CD14-positive monocyte (primary cell): ENCODE measurements at regions not wholly inside any gene's neighbourhood (a gene's known extent, or its start where the extent isn't known, plus 50 kb on each side); places are given as distances from the start of the nearest gene placed in this dataset.

Experiments
- DNase-seq, 3 donors: peaks; one replicate each; pipeline ENCODE4 v3.0.0-alpha.2; 2011 to 2022
- H2AFZ ChIP-seq: 2 replicates; pipeline ENCODE4 v1.6.0; 2012; ENCODE audit warnings: mild to moderate bottlenecking, low read depth, low read length, inconsistent platforms; ENCODE audit not compliant: insufficient read depth, poor library complexity, severe bottlenecking
- H3K27ac ChIP-seq, 2 donors: 1 replicate in 1 of 2; 2 replicates in 1 of 2; pipeline ENCODE4 v1.5.1; 2012 to 2013; ENCODE audit warnings: low read length in 2 of 2, control low read depth in 1 of 2, inconsistent platforms in 1 of 2, low read depth in 1 of 2, mild to moderate bottlenecking in 1 of 2
- H3K27me3 ChIP-seq, 2 donors: one replicate each; pipeline versions ENCODE4 v1.6.0 to v1.6.1; 2011 to 2013; ENCODE audit warnings: low read length in 2 of 2; ENCODE audit not compliant: control insufficient read depth in 2 of 2, insufficient read depth in 2 of 2
- H3K36me3 ChIP-seq, 2 donors: replicated peaks in 1 of 2; 1 replicate in 1 of 2; 2 replicates in 1 of 2; pipeline versions ENCODE4 v1.5.1 to v1.6.1; 2012 to 2013; ENCODE audit warnings: low read length in 2 of 2, control low read depth in 1 of 2, inconsistent platforms in 1 of 2, mild to moderate bottlenecking in 1 of 2; ENCODE audit not compliant: insufficient read depth in 2 of 2, control insufficient read depth in 1 of 2
- H3K4me1 ChIP-seq, 2 donors: 1 replicate in 1 of 2; 2 replicates in 1 of 2; pipeline versions ENCODE4 v1.5.1 to v1.6.1; 2012 to 2013; ENCODE audit warnings: low read length in 2 of 2, control low read depth in 1 of 2, inconsistent platforms in 1 of 2, mild to moderate bottlenecking in 1 of 2, moderate library complexity in 1 of 2; ENCODE audit not compliant: insufficient read depth in 2 of 2, control insufficient read depth in 1 of 2
- H3K4me2 ChIP-seq: replicated peaks from 2 replicates; pipeline ENCODE3; 2012; ENCODE audit warnings: low read length, moderate library complexity, mild to moderate bottlenecking; ENCODE audit not compliant: poor library complexity, severe bottlenecking; ENCODE audit errors: extremely low read depth
- H3K4me3 ChIP-seq, 3 experiments: fragments of 200-600 bp in 1 of 3; sonication (generic) in 1 of 3; replicated peaks in 1 of 3; 1 replicate in 2 of 3; 2 replicates in 1 of 3; pipeline ENCODE4 v1.5.1; 2011 to 2013; ENCODE audit warnings: low read length in 3 of 3, mild to moderate bottlenecking in 3 of 3, control low read depth in 2 of 3, low read depth in 2 of 3, inconsistent platforms in 1 of 3, moderate library complexity in 1 of 3
- H3K79me2 ChIP-seq: 2 replicates; pipeline ENCODE4 v1.6.0; 2012; ENCODE audit warnings: mild to moderate bottlenecking, control low read depth, inconsistent platforms, low read length, moderate library complexity; ENCODE audit not compliant: insufficient read depth
- H3K9ac ChIP-seq: 2 replicates; pipeline ENCODE4 v1.6.0; 2017; ENCODE audit warnings: low read length, mild to moderate bottlenecking; ENCODE audit not compliant: insufficient read depth, poor library complexity, severe bottlenecking
- H3K9me3 ChIP-seq, 2 donors: replicated peaks in 1 of 2; 1 replicate in 1 of 2; 2 replicates in 1 of 2; pipeline versions ENCODE4 v1.5.1 to v1.6.1; 2012 to 2013; ENCODE audit warnings: low read length in 2 of 2, control low read depth in 1 of 2; ENCODE audit not compliant: control insufficient read depth in 1 of 2, insufficient read depth in 1 of 2
- H4K20me1 ChIP-seq: 2 replicates; pipeline ENCODE4 v1.6.0; 2012; ENCODE audit warnings: mild to moderate bottlenecking, low read length, control low read depth, moderate library complexity; ENCODE audit not compliant: insufficient read depth
- H3K27ac Mint-ChIP-seq, 7 donors: one replicate each; pipeline ENCODE4 v1.8.0; 2020; ENCODE audit warnings: mild to moderate bottlenecking in 7 of 7, mixed read lengths in 7 of 7, moderate library complexity in 6 of 7, inconsistent platforms in 2 of 7
- H3K27me3 Mint-ChIP-seq, 3 donors: one replicate each; pipeline ENCODE4 v1.8.0; 2021 to 2022; ENCODE audit warnings: low read depth in 3 of 3, mild to moderate bottlenecking in 3 of 3, mixed read lengths in 3 of 3, moderate library complexity in 3 of 3, inconsistent platforms in 1 of 3
- H3K36me3 Mint-ChIP-seq, 2 donors: one replicate each; pipeline ENCODE4 v1.8.0; 2020; ENCODE audit warnings: mixed read lengths in 2 of 2, inconsistent platforms in 1 of 2, mild to moderate bottlenecking in 1 of 2
- H3K4me1 Mint-ChIP-seq: one replicate; pipeline ENCODE4 v1.8.0; 2020; ENCODE audit warnings: mild to moderate bottlenecking, mixed read lengths
- H3K4me3 Mint-ChIP-seq, 2 donors: one replicate each; pipeline ENCODE4 v1.8.0; 2020; ENCODE audit warnings: mild to moderate bottlenecking in 2 of 2, mixed read lengths in 2 of 2, moderate library complexity in 1 of 2
- H3K9me3 Mint-ChIP-seq, 7 donors: one replicate each; pipeline ENCODE4 v1.8.0; 2020 to 2022; ENCODE audit warnings: mixed read lengths in 7 of 7, mild to moderate bottlenecking in 6 of 7, moderate library complexity in 6 of 7, inconsistent platforms in 2 of 7
- WGBS: methylation state at CpG from one replicate; pipeline ENCODE4 v1.1.5; 2013; ENCODE audit warnings: missing lambda C conversion rate; ENCODE audit not compliant: insufficient coverage; 5-methylcytosine and 5-hydroxymethylcytosine counted together
- intact Hi-C, 2 donors: fragments of 100-400 bp; cut with micrococcal nuclease; formaldehyde crosslinking; loops; one replicate each; pipeline versions ENCODE4 v1.15.0 to v1.15.1; 2023
- TF ChIP-seq, protein P1 (sequence below): fragments of 200-600 bp; IDR thresholded peaks from one replicate; pipeline ENCODE4 v1.8.0; 2022; ENCODE audit warnings: antibody characterized with exemption, mild to moderate bottlenecking

DNA sequence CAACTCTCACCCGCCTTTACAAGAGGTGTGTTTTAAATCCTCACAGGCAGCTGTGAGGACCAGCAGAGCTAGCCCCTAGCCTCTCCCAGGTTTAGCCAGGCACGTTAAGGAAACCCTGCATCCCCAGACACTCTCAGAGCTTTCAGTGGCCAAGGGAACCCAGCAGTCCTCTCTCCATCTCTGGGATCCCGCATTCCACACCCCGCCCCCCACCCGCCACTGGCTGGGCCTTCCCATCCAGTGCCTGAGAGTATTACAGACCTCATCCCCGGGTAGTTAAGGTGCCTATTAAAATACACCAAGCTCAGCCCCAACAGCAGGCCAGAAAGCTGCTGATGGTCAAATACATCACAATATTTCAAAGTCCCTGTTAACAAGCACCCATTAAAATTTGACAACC is 256.2 kb downstream of the BCOR start:
- H3K4me3 Mint-ChIP-seq, result no peak overlapping the region
- Histone ChIP-seq H3K36me3 (no peaks in the 10 kb centered on the region), H3K27ac (no peak overlapping the region), H2AFZ (no peak overlapping the region), H3K9me3 (no peaks in the 10 kb centered on the region), H3K4me3 (no peak overlapping the region), H3K27me3 (no peaks in the 10 kb centered on the region), H4K20me1 (no peaks in the 10 kb centered on the region), H3K79me2 (no peaks in the 10 kb centered on the region), H3K4me1 (no peaks in the 10 kb centered on the region), H3K9ac (no peak overlapping the region), H3K4me2 (no peak overlapping the region)
- 100% methylated on average over 2 of the region's 6 CpGs for WGBS
- H3K4me1 Mint-ChIP-seq, result peaks cover 1% of the 10 kb centered on the region
- H3K9me3 Mint-ChIP-seq, result no peaks in the 10 kb centered on the region
- no peak for DNase-seq
- no peak overlapping the region for H3K27ac Mint-ChIP-seq
- TF ChIP-seq, protein P1, sequence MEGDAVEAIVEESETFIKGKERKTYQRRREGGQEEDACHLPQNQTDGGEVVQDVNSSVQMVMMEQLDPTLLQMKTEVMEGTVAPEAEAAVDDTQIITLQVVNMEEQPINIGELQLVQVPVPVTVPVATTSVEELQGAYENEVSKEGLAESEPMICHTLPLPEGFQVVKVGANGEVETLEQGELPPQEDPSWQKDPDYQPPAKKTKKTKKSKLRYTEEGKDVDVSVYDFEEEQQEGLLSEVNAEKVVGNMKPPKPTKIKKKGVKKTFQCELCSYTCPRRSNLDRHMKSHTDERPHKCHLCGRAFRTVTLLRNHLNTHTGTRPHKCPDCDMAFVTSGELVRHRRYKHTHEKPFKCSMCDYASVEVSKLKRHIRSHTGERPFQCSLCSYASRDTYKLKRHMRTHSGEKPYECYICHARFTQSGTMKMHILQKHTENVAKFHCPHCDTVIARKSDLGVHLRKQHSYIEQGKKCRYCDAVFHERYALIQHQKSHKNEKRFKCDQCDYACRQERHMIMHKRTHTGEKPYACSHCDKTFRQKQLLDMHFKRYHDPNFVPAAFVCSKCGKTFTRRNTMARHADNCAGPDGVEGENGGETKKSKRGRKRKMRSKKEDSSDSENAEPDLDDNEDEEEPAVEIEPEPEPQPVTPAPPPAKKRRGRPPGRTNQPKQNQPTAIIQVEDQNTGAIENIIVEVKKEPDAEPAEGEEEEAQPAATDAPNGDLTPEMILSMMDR, result no peak
- peaks cover 0 to 13% (median 1%) of the 10 kb centered on the region in 3 donors for H3K27me3 Mint-ChIP-seq
- no peaks in the 10 kb centered on the region for H3K36me3 Mint-ChIP-seq
- intact Hi-C loops, result no loop called here

DNA sequence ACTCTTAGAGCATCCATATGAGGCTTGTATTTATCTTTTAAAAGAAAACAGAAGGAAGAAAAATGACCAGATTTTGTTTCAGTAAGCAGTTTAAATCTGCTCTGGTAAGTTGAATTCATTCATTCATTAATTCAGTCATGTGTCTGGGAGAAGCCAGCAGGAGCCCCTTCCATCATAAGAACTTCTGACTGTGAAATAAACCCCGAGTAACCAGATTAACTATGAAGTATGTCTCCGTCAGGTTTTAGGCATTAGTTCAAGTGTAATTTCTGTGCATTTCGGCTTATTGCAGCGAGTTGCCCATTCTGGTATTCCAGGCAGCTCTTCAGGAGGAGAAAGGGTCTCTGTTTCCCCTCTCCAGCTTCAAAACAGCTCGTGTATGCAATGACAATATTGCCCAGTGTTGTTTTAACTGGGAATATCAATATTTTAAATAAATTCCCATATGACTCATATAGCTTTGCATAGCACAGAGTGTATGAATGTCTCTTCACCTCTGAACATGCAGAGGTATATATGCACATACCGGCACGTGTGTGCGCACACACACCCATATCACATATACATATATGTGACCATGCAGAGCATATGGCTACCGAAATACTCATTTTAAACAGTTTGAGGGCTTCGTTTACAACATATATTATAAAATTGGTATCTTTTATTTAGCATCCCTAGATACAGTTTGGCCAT is 255.3 kb downstream of the BCOR start:
- H3K4me1 Mint-ChIP-seq, result peaks cover 1% of the 10 kb centered on the region
- Histone ChIP-seq H3K79me2 (no peaks in the 10 kb centered on the region), H4K20me1 (no peaks in the 10 kb centered on the region), H3K4me3 (no peak overlapping the region), H3K27ac (no peak overlapping the region), H3K9ac (no peak overlapping the region), H3K27me3 (no peaks in the 10 kb centered on the region), H3K9me3 (no peaks in the 10 kb centered on the region), H3K4me2 (no peak overlapping the region), H2AFZ (no peak overlapping the region), H3K4me1 (no peaks in the 10 kb centered on the region), H3K36me3 (no peaks in the 10 kb centered on the region)
- DNase-seq, result no peak
- intact Hi-C loops, result no loop called here
- H3K4me3 Mint-ChIP-seq, result no peak overlapping the region
- no CpG with 5 or more reads among the region's 10 CpGs for WGBS
- peak overlapping the region in 1 of 7 donors; percentile 53 for H3K27ac Mint-ChIP-seq
- peaks cover 0 to 13% (median 1%) of the 10 kb centered on the region in 3 donors for H3K27me3 Mint-ChIP-seq
- no peaks in the 10 kb centered on the region for H3K9me3 Mint-ChIP-seq
- no peaks in the 10 kb centered on the region for H3K36me3 Mint-ChIP-seq
- TF ChIP-seq, protein P1, result no peak
